HL-60 (cell line): ENCODE measurements at regions not wholly inside any gene's neighbourhood (a gene's known extent, or its start where the extent isn't known, plus 50 kb on each side); places are given as distances from the start of the nearest gene placed in this dataset.

Source experiments
- DNase-seq, 2 experiments: peaks; one replicate each; pipeline ENCODE4 v3.0.0-alpha.2; 2010 to 2020; ENCODE audit warnings: low read depth in 1 of 2, low spot score in 1 of 2
- H3K27ac ChIP-seq: fragments of 250-450 bp; sonication (Bioruptor Pico); replicated peaks from 2 replicates; pipeline ENCODE4 v1.5.1; 2020; ENCODE audit warnings: mild to moderate bottlenecking, moderate library complexity
- H3K27me3 ChIP-seq: fragments of 250-450 bp; sonication (Bioruptor Pico); 2 replicates; pipeline ENCODE4 v1.5.1; 2021; ENCODE audit warnings: mild to moderate bottlenecking, moderate library complexity; ENCODE audit not compliant: insufficient read depth, poor library complexity, severe bottlenecking
- H3K4me3 ChIP-seq: replicated peaks from 2 replicates; pipeline ENCODE4 v1.5.1; 2011; ENCODE audit warnings: mild to moderate bottlenecking, control low read depth, low read length; ENCODE audit not compliant: insufficient read depth
- GABPA ChIP-seq: IDR thresholded peaks from 2 replicates; pipeline ENCODE4 v1.6.1; 2012; ENCODE audit warnings: low read depth
- POLR2AphosphoS5 ChIP-seq: IDR thresholded peaks from 2 replicates; pipeline ENCODE4 v1.6.1; 2012; ENCODE audit warnings: low read depth
- SPI1 ChIP-seq: IDR thresholded peaks from 2 replicates; pipeline ENCODE4 v1.6.1; 2012; ENCODE audit warnings: low read depth, mild to moderate bottlenecking, borderline replicate concordance
- TF ChIP-seq, protein P1 (sequence below): IDR thresholded peaks from 2 replicates; pipeline ENCODE4 v1.6.1; 2012; ENCODE audit warnings: low read depth; ENCODE audit not compliant: insufficient replicate concordance
- TF ChIP-seq, protein P2 (sequence below): IDR thresholded peaks from one replicate; pipeline ENCODE4 v1.5.1; 2011; ENCODE audit warnings: low read length, control low read depth, inconsistent platforms; ENCODE audit not compliant: insufficient read depth

DNA sequence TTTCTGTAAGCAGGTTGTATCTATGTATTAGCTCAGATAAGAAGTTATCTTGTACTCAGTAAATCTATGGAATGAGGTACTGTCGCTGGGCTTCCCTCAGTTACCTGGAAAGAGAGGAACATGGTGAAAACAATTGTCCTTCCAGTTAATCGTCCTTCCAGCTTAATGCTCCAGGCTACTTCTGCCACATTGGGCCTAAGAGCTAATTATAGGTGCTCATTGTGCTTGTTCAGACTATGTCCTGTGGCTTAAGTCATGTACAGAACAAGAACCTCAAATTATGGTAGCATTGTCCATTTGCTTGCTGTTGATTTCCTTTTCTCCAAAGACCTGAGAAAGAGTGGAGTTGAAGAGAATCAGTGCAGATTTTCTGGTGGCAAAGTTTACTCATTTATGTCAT is 86.1 kb upstream of the MBL2 start:
- no peak for DNase-seq
- H3K27ac ChIP-seq = no peak overlapping the region
- H3K4me3 ChIP-seq = no peak overlapping the region
- TF ChIP-seq, protein P1, sequence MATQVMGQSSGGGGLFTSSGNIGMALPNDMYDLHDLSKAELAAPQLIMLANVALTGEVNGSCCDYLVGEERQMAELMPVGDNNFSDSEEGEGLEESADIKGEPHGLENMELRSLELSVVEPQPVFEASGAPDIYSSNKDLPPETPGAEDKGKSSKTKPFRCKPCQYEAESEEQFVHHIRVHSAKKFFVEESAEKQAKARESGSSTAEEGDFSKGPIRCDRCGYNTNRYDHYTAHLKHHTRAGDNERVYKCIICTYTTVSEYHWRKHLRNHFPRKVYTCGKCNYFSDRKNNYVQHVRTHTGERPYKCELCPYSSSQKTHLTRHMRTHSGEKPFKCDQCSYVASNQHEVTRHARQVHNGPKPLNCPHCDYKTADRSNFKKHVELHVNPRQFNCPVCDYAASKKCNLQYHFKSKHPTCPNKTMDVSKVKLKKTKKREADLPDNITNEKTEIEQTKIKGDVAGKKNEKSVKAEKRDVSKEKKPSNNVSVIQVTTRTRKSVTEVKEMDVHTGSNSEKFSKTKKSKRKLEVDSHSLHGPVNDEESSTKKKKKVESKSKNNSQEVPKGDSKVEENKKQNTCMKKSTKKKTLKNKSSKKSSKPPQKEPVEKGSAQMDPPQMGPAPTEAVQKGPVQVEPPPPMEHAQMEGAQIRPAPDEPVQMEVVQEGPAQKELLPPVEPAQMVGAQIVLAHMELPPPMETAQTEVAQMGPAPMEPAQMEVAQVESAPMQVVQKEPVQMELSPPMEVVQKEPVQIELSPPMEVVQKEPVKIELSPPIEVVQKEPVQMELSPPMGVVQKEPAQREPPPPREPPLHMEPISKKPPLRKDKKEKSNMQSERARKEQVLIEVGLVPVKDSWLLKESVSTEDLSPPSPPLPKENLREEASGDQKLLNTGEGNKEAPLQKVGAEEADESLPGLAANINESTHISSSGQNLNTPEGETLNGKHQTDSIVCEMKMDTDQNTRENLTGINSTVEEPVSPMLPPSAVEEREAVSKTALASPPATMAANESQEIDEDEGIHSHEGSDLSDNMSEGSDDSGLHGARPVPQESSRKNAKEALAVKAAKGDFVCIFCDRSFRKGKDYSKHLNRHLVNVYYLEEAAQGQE = no peak
- no peak for TF ChIP-seq POLR2AphosphoS5
- H3K27me3 ChIP-seq = no peaks in the 10 kb centered on the region

DNA sequence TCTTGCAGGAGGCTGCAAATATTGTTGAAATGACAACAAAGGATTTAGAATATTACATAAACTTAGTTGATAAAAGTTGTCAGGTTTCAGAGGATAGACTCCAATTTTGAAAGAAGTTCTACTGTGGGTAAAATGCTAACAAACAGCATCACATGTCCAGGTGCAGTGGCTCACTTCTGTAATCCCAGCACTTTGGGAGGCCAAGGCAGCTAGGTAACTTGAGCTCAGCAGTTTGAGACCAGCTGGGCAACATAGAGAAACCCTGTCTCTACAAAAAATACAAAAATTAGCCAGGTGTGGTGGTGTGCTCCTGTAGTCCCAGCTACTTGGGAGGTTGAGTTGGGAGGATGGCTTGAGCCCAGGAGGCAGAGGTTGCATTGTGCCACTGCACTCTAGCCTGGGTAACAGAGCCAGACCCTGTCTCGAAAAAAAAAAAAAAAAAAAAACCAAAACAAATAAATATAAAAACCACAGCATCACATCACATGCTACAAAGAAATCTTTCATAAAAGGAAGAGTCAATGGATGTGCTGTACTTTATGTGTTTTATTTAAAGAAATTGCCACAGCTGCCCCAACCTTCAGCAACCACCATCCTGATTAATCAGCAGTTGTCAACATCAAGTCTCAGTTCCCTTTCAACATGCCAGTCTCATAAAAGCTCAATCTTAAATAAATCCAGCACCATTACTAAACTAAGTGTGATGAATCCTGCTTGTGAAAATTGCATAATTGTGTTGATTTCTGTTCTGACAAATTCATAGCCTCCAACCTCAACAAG is 83.2 kb upstream of the MBL2 start:
- H3K27ac ChIP-seq = no peak overlapping the region
- H3K4me3 ChIP-seq = no peak overlapping the region
- DNase-seq = no peak
- TF ChIP-seq SPI1 = no peak
- H3K27me3 ChIP-seq = no peaks in the 10 kb centered on the region

DNA sequence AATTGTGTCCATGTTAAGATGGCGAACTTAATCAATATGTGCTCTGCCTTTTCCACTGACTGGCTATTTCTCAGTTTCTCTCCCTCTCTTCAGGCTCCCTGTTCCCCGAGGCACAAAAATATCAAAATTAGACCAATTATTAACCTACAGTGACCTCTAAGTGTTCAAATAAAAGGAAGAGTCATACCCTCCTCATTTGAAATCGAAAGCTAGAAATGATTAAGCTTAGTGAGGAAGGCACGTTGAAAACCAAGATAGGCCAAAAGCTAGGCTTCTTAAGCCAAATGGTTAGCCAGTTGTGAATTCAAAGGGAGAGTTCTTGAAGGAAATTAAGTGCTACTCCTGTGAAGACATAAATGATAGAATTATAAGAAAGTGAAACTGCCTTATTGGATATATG is 81.1 kb upstream of the MBL2 start:
- Histone ChIP-seq H3K27me3 (no peaks in the 10 kb centered on the region), H3K27ac (no peak overlapping the region), H3K4me3 (no peak overlapping the region)
- TF ChIP-seq, protein P2, sequence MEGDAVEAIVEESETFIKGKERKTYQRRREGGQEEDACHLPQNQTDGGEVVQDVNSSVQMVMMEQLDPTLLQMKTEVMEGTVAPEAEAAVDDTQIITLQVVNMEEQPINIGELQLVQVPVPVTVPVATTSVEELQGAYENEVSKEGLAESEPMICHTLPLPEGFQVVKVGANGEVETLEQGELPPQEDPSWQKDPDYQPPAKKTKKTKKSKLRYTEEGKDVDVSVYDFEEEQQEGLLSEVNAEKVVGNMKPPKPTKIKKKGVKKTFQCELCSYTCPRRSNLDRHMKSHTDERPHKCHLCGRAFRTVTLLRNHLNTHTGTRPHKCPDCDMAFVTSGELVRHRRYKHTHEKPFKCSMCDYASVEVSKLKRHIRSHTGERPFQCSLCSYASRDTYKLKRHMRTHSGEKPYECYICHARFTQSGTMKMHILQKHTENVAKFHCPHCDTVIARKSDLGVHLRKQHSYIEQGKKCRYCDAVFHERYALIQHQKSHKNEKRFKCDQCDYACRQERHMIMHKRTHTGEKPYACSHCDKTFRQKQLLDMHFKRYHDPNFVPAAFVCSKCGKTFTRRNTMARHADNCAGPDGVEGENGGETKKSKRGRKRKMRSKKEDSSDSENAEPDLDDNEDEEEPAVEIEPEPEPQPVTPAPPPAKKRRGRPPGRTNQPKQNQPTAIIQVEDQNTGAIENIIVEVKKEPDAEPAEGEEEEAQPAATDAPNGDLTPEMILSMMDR = no peak
- TF ChIP-seq SPI1 = no peak
- TF ChIP-seq GABPA = no peak
- TF ChIP-seq, protein P1 = no peak
- no peak for TF ChIP-seq POLR2AphosphoS5
- no peak for DNase-seq

DNA sequence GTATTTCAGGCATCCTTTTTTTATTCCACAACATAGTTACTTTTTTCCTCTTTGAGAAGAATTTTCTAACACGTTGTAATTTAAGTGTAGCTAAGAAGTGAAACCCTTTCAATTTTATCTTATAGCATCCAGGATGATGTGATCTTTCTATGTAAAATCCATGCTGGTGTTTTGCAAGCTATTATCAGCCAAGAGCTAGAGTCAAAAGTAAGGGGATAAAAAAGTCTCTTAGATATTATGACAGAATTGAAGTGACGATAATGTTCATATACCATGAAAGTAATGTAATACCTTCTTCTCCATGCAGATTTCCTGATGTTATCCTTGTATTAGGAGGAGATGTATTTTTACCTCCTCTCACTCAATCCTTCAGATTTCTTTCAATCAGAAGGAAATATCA is 64.2 kb upstream of the MBL2 start:
- no peaks in the 10 kb centered on the region for H3K27me3 ChIP-seq
- TF ChIP-seq SPI1 = no peak
- TF ChIP-seq, protein P2 = no peak
- TF ChIP-seq GABPA = no peak
- no peak for TF ChIP-seq POLR2AphosphoS5
- TF ChIP-seq, protein P1 = no peak
- no peak overlapping the region for H3K27ac ChIP-seq
- H3K4me3 ChIP-seq = no peak overlapping the region
- no peak for DNase-seq
